H9 (cell line): ENCODE measurements at regions not wholly inside any gene's neighbourhood (a gene's known extent, or its start where the extent isn't known, plus 50 kb on each side); places are given as distances from the start of the nearest gene placed in this dataset.

ENCODE experiments used
- DNase-seq: peaks from one replicate; pipeline ENCODE4 v3.0.0-alpha.2; 2017
- H2AFZ ChIP-seq: one replicate; pipeline ENCODE4 v1.6.1; 2013; ENCODE audit warnings: mild to moderate bottlenecking, low read length, control low read depth, moderate library complexity
- H2AK5ac ChIP-seq: 2 replicates; pipeline ENCODE4 v1.6.1; 2013; ENCODE audit warnings: low read length, control low read depth, mixed read lengths; ENCODE audit not compliant: insufficient read length
- H2BK120ac ChIP-seq: one replicate; pipeline ENCODE4 v1.6.1; 2013; ENCODE audit warnings: low read depth, mild to moderate bottlenecking, low read length, control low read depth, inconsistent platforms; ENCODE audit not compliant: poor library complexity, severe bottlenecking
- H2BK12ac ChIP-seq: 2 replicates; pipeline ENCODE4 v1.6.1; 2013; ENCODE audit warnings: low read length, control low read depth, mixed read lengths, low read depth; ENCODE audit not compliant: insufficient read length
- H2BK15ac ChIP-seq: 2 replicates; pipeline ENCODE4 v1.6.1; 2013; ENCODE audit warnings: low read depth, low read length, control low read depth
- H2BK20ac ChIP-seq: one replicate; pipeline ENCODE4 v1.6.1; 2013; ENCODE audit warnings: low read depth, mild to moderate bottlenecking, low read length, control low read depth, inconsistent platforms; ENCODE audit not compliant: poor library complexity, severe bottlenecking
- H2BK5ac ChIP-seq: 2 replicates; pipeline ENCODE4 v1.6.1; 2013; ENCODE audit warnings: low read length, control low read depth, mixed read lengths; ENCODE audit not compliant: insufficient read length
- H3K14ac ChIP-seq: 2 replicates; pipeline ENCODE4 v1.6.1; 2013; ENCODE audit warnings: low read length, control low read depth; ENCODE audit not compliant: insufficient read depth
- H3K18ac ChIP-seq: 2 replicates; pipeline ENCODE4 v1.6.1; 2013; ENCODE audit warnings: low read depth, mild to moderate bottlenecking, mixed read lengths, low read length, control low read depth; ENCODE audit not compliant: insufficient read length
- H3K23ac ChIP-seq: 2 replicates; pipeline ENCODE4 v1.6.1; 2013; ENCODE audit warnings: low read length, control low read depth, mixed read lengths, low read depth; ENCODE audit not compliant: insufficient read length
- H3K23me2 ChIP-seq: 2 replicates; pipeline ENCODE4 v1.6.1; 2013; ENCODE audit warnings: low read depth, mild to moderate bottlenecking, mixed read lengths, low read length, control low read depth; ENCODE audit not compliant: insufficient read length, poor library complexity, severe bottlenecking
- H3K27ac ChIP-seq: 2 replicates; pipeline ENCODE4 v1.5.1; 2013; ENCODE audit warnings: low read length, control low read depth, mixed read lengths, low read depth; ENCODE audit not compliant: insufficient read length
- H3K27me3 ChIP-seq: 2 replicates; pipeline ENCODE4 v1.6.1; 2013; ENCODE audit warnings: low read length, control low read depth, inconsistent platforms; ENCODE audit not compliant: insufficient read depth
- H3K4ac ChIP-seq: 2 replicates; pipeline ENCODE4 v1.6.1; 2013; ENCODE audit warnings: low read depth, mild to moderate bottlenecking, control low read depth, inconsistent platforms, low read length, moderate library complexity
- H3K4me1 ChIP-seq: 2 replicates; pipeline ENCODE4 v1.6.1; 2013; ENCODE audit warnings: low read length, control low read depth, inconsistent platforms; ENCODE audit not compliant: insufficient read depth
- H3K4me2 ChIP-seq: 2 replicates; pipeline ENCODE4 v1.6.1; 2013; ENCODE audit warnings: low read length, control low read depth, mixed read lengths; ENCODE audit not compliant: insufficient read length, insufficient read depth
- H3K56ac ChIP-seq: 2 replicates; pipeline ENCODE4 v1.6.1; 2013; ENCODE audit warnings: low read depth, mild to moderate bottlenecking, mixed read lengths, low read length, control low read depth; ENCODE audit not compliant: insufficient read length
- H3K79me1 ChIP-seq: 2 replicates; pipeline ENCODE4 v1.6.1; 2013; ENCODE audit warnings: low read depth, mild to moderate bottlenecking, moderate library complexity, low read length, control low read depth, inconsistent platforms; ENCODE audit not compliant: insufficient read depth, poor library complexity, severe bottlenecking
- H3K79me2 ChIP-seq: 2 replicates; pipeline ENCODE4 v1.6.1; 2013; ENCODE audit warnings: low read length, control low read depth, inconsistent platforms; ENCODE audit not compliant: insufficient read depth
- H3K9ac ChIP-seq: 2 replicates; pipeline ENCODE4 v1.6.1; 2013; ENCODE audit warnings: low read length, control low read depth, mixed read lengths; ENCODE audit not compliant: insufficient read length; ENCODE audit errors: extremely low read depth
- H3K9me3 ChIP-seq: one replicate; pipeline ENCODE4 v1.6.1; 2013; ENCODE audit warnings: low read depth, low read length, inconsistent platforms; ENCODE audit not compliant: control insufficient read depth
- H3T11ph ChIP-seq: one replicate; pipeline ENCODE4 v1.6.1; 2013; ENCODE audit warnings: mild to moderate bottlenecking, low read length, control low read depth, inconsistent platforms
- H4K20me1 ChIP-seq: one replicate; pipeline ENCODE4 v1.6.1; 2013; ENCODE audit not compliant: control insufficient read depth, insufficient read length, insufficient read depth
- H4K5ac ChIP-seq: 2 replicates; pipeline ENCODE4 v1.6.1; 2013; ENCODE audit warnings: low read depth, mild to moderate bottlenecking, mixed read lengths, low read length, control low read depth; ENCODE audit not compliant: insufficient read length
- H4K8ac ChIP-seq: replicated peaks from 2 replicates; pipeline ENCODE4 v1.6.1; 2013; ENCODE audit warnings: low read length, control low read depth, mixed read lengths, low read depth; ENCODE audit not compliant: insufficient read length
- H4K91ac ChIP-seq: 2 replicates; pipeline ENCODE4 v1.6.1; 2013; ENCODE audit warnings: low read depth, mild to moderate bottlenecking, moderate library complexity, mixed read lengths, low read length, control low read depth; ENCODE audit not compliant: insufficient read length
- H3K27ac Mint-ChIP-seq, 3 experiments: 2 replicates in 2 of 3; 3 replicates in 1 of 3; pipeline ENCODE4 v1.8.0; 2020 to 2021; ENCODE audit warnings: mixed read lengths in 3 of 3, mild to moderate bottlenecking in 1 of 3, moderate library complexity in 1 of 3
- H3K27me3 Mint-ChIP-seq: 2 replicates; pipeline ENCODE4 v1.8.0; 2021; ENCODE audit warnings: low read depth, mild to moderate bottlenecking, moderate library complexity, mixed read lengths
- H3K36me3 Mint-ChIP-seq, 3 experiments: 2 replicates in 2 of 3; 3 replicates in 1 of 3; pipeline ENCODE4 v1.8.0; 2020 to 2021; ENCODE audit warnings: low read depth in 3 of 3, mixed read lengths in 3 of 3; ENCODE audit not compliant: insufficient read depth in 1 of 3
- H3K4me1 Mint-ChIP-seq, 2 experiments: 2 replicates each; pipeline ENCODE4 v1.8.0; 2020; ENCODE audit warnings: mixed read lengths in 2 of 2
- H3K4me3 Mint-ChIP-seq, 2 experiments: 2 replicates in 1 of 2; 3 replicates in 1 of 2; pipeline ENCODE4 v1.8.0; 2020 to 2021; ENCODE audit warnings: mild to moderate bottlenecking in 2 of 2, mixed read lengths in 2 of 2, moderate library complexity in 1 of 2
- H3K9me3 Mint-ChIP-seq, 2 experiments: 2 replicates in 1 of 2; 3 replicates in 1 of 2; pipeline ENCODE4 v1.8.0; 2020; ENCODE audit warnings: mild to moderate bottlenecking in 2 of 2, mixed read lengths in 2 of 2, moderate library complexity in 1 of 2
- WGBS: extraction: QIAGEN DNeasy Blood & Tissue Kit; methylation state at CpG from one replicate; pipeline ENCODE4 v1.1.7; 2013; ENCODE audit warnings: missing lambda C conversion rate, low lambda C conversion rate, mixed read lengths; ENCODE audit not compliant: insufficient read length; ENCODE audit errors: extremely low coverage; 5-methylcytosine and 5-hydroxymethylcytosine counted together
- TF ChIP-seq, protein P1 (sequence below): fragments of 200-600 bp; sonication (generic); conservative IDR thresholded peaks from 3 replicates; pipeline ENCODE4 v1.8.0; 2021; ENCODE audit warnings: antibody characterized with exemption, mild to moderate bottlenecking

DNA sequence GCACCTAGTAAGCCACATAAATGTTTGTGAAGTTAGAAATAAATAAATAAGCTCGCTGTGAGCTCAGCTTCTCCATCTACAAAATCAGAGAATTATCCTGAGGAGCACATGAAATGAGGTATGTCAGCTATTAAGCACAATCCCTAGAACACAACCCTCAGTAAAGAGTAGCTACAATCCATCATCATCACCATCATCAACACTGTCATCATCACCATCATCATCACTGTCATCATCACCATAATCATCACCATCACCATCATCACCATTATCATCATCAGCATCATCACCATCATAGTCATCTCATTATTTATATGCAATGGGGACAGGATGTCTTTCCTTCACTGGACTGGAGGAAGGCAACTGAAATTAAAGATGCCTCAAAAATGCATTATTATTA, 189.6 kb downstream of the NPHP4 start:
- Mint-ChIP-seq H3K27me3 (0 out of 2 replicates have a peak, but pooled peaks cover 1% of the 10 kb centered on the region), H3K9me3 (peaks cover 6 to 12% of the 10 kb centered on the region in 2 experiments; a peak in 3 of 5 replicates), H3K36me3 (peaks cover 0 to 4% (median 3%) of the 10 kb centered on the region in 3 experiments; a peak in 4 of 7 replicates), H3K4me3 (no peak overlapping the region), H3K27ac (no peak overlapping the region), H3K4me1 (peaks cover 5 to 9% of the 10 kb centered on the region in 2 experiments; a peak in 3 of 4 replicates)
- H3K56ac ChIP-seq, result no peak overlapping the region
- no peak overlapping the region for H3K14ac ChIP-seq
- H2AK5ac ChIP-seq, result no peak overlapping the region
- H2BK20ac ChIP-seq, result no peak overlapping the region
- H2BK15ac ChIP-seq, result no peak overlapping the region
- no peak overlapping the region for H3K4ac ChIP-seq
- H4K5ac ChIP-seq, result no peak overlapping the region
- no peaks in the 10 kb centered on the region for H3K4me1 ChIP-seq
- H3K27ac ChIP-seq, result no peak overlapping the region
- no peaks in the 10 kb centered on the region for H3K9me3 ChIP-seq
- no peak overlapping the region for H3K4me2 ChIP-seq
- H3K18ac ChIP-seq, result no peak overlapping the region
- DNase-seq, result no peak
- no peak overlapping the region for H2AFZ ChIP-seq
- no peaks in the 10 kb centered on the region for H3K79me2 ChIP-seq
- H3T11ph ChIP-seq, result no peak overlapping the region
- TF ChIP-seq, protein P1, sequence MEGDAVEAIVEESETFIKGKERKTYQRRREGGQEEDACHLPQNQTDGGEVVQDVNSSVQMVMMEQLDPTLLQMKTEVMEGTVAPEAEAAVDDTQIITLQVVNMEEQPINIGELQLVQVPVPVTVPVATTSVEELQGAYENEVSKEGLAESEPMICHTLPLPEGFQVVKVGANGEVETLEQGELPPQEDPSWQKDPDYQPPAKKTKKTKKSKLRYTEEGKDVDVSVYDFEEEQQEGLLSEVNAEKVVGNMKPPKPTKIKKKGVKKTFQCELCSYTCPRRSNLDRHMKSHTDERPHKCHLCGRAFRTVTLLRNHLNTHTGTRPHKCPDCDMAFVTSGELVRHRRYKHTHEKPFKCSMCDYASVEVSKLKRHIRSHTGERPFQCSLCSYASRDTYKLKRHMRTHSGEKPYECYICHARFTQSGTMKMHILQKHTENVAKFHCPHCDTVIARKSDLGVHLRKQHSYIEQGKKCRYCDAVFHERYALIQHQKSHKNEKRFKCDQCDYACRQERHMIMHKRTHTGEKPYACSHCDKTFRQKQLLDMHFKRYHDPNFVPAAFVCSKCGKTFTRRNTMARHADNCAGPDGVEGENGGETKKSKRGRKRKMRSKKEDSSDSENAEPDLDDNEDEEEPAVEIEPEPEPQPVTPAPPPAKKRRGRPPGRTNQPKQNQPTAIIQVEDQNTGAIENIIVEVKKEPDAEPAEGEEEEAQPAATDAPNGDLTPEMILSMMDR, result no peak
- no peak overlapping the region for H3K23ac ChIP-seq
- no peak overlapping the region for H4K8ac ChIP-seq
- no peak overlapping the region for H2BK5ac ChIP-seq
- no peaks in the 10 kb centered on the region for H4K20me1 ChIP-seq
- H4K91ac ChIP-seq, result no peak overlapping the region
- no peak overlapping the region for H2BK12ac ChIP-seq
- no CpG with 5 or more reads among the region's 1 CpG for WGBS
- no peak overlapping the region for H3K9ac ChIP-seq
- no peaks in the 10 kb centered on the region for H3K23me2 ChIP-seq
- no peak overlapping the region for H2BK120ac ChIP-seq
- H3K79me1 ChIP-seq, result no peaks in the 10 kb centered on the region
- H3K27me3 ChIP-seq, result no peaks in the 10 kb centered on the region
